Transverse colon (tissue), 4 donors: ENCODE measurements at regions not wholly inside any gene's neighbourhood (a gene's known extent, or its start where the extent isn't known, plus 50 kb on each side); places are given as distances from the start of the nearest gene placed in this dataset.

ENCODE experiments used
- DNase-seq: peaks from one replicate; pipeline ENCODE4 v3.0.0-alpha.2; 2019
- H3K27ac ChIP-seq, 4 donors: fragments of 200-600 bp; sonication (generic); 2 replicates each; pipeline ENCODE4 v1.5.1; 2016 to 2018; ENCODE audit warnings: inconsistent platforms in 4 of 4
- H3K27me3 ChIP-seq: fragments of 200-600 bp; sonication (generic); 2 replicates; pipeline ENCODE4 v1.5.1; 2017; ENCODE audit warnings: inconsistent platforms
- H3K36me3 ChIP-seq, 4 donors: fragments of 200-600 bp; sonication (generic); 2 replicates each; pipeline ENCODE4 v1.5.1; 2017 to 2019; ENCODE audit warnings: inconsistent platforms in 4 of 4
- H3K4me1 ChIP-seq, 4 donors: fragments of 200-600 bp; sonication (generic); 2 replicates each; pipeline ENCODE4 v1.5.1; 2017 to 2020; ENCODE audit warnings: inconsistent platforms in 4 of 4
- H3K4me3 ChIP-seq, 4 donors: fragments of 200-600 bp; sonication (generic); 1 replicate in 1 of 4; 2 replicates in 3 of 4; pipeline versions ENCODE4 v1.5.1 to v1.6.1; 2017 to 2019; ENCODE audit warnings: inconsistent platforms in 4 of 4
- H3K9me3 ChIP-seq, 2 donors: fragments of 200-600 bp; sonication (generic); 2 replicates each; pipeline ENCODE4 v1.5.1; 2017 to 2019; ENCODE audit warnings: inconsistent platforms in 2 of 2
- CTCF ChIP-seq, 5 experiments: fragments of 200-600 bp in 3 of 5; fragments of 450-650 bp in 2 of 5; sonication (generic) in 3 of 5; IDR thresholded peaks; 1 replicate in 2 of 5; 2 replicates in 3 of 5; pipeline ENCODE4 v1.5.1; 2016 to 2017; ENCODE audit warnings: antibody characterized with exemption in 5 of 5, inconsistent platforms in 3 of 5, mild to moderate bottlenecking in 2 of 5, moderate library complexity in 1 of 5
- EP300 ChIP-seq: sonication (generic); formaldehyde crosslinking; IDR thresholded peaks from one replicate; pipeline ENCODE4 v1.6.1; 2017; ENCODE audit warnings: antibody characterized with exemption, low read depth
- POLR2A ChIP-seq: fragments of 450-650 bp; IDR thresholded peaks from one replicate; pipeline ENCODE4 v1.6.1; 2016; ENCODE audit warnings: antibody characterized with exemption, mild to moderate bottlenecking, moderate library complexity
- POLR2AphosphoS5 ChIP-seq, 3 donors: sonication (generic); formaldehyde crosslinking; IDR thresholded peaks; one replicate each; pipeline ENCODE4 v1.6.1; 2016; ENCODE audit warnings: antibody characterized with exemption in 3 of 3
- WGBS, 2 donors: methylation state at CpG; one replicate each; pipeline ENCODE4 v1.1.5; 2018; ENCODE audit warnings: low coverage in 1 of 2; 5-methylcytosine and 5-hydroxymethylcytosine counted together
- in situ Hi-C, 4 donors: fragments of 200-750 bp; cut with MboI; loops; one replicate each; pipeline versions ENCODE4 v1.15.0 to v1.15.1; 2017; ENCODE audit warnings: low sequenced_read_pairs in 3 of 4, low pct_ligation_motif_present in 1 of 4, low pct_unique_long_range_greater_than_20kb in 1 of 4
- intact Hi-C: fragments of 100-400 bp; cut with DNase I; formaldehyde crosslinking; loops from one replicate; pipeline ENCODE4 v1.15.1; 2023; ENCODE audit warnings: low total_unique reads

GRCh38 chr16:47946092-47946491 is 209.7 kb downstream of the ABCC12 start:
- no peaks in the 10 kb centered on the region for H3K9me3 ChIP-seq
- H3K4me3 ChIP-seq, result no peak overlapping the region
- no peaks in the 10 kb centered on the region for H3K36me3 ChIP-seq
- no peak overlapping the region for H3K27ac ChIP-seq
- WGBS, 2 donors, result 72 to 75% methylated on average over 7 to 13 of the region's 13 CpGs
- TF ChIP-seq EP300 (no peak), POLR2AphosphoS5 (IDR thresholded peaks at IDR 0.05) (no peak), CTCF (IDR thresholded peaks at IDR 0.05) (no peak), POLR2A (no peak)
- intact Hi-C loops, result no loop called here
- no peak for DNase-seq
- H3K27me3 ChIP-seq, result no peaks in the 10 kb centered on the region
- in situ Hi-C loops, result no loop called here
- H3K4me1 ChIP-seq, result no peaks in the 10 kb centered on the region

- intact Hi-C loops, result no loop called here
- DNase-seq, result no peak
- H3K36me3 ChIP-seq, result no peaks in the 10 kb centered on the region
- H3K4me1 ChIP-seq, result no peaks in the 10 kb centered on the region
- 57 to 83% methylated on average over 4 to 10 of the region's 10 CpGs for WGBS, 2 donors
- in situ Hi-C loops, result no loop called here
- H3K4me3 ChIP-seq, result no peak overlapping the region
- H3K27ac ChIP-seq, result no peak overlapping the region
- H3K27me3 ChIP-seq, result no peaks in the 10 kb centered on the region
- H3K9me3 ChIP-seq, result no peaks in the 10 kb centered on the region
- TF ChIP-seq POLR2AphosphoS5 (IDR thresholded peaks at IDR 0.05) (no peak), POLR2A (no peak), EP300 (no peak), CTCF (IDR thresholded peaks at IDR 0.05) (no peak)
Measured at GRCh38 chr16:47944589-47944988, 211.2 kb downstream of the ABCC12 start.

GRCh38 chr16:47943235-47943634 is 212.6 kb downstream of the ABCC12 start:
- no peak overlapping the region for H3K27ac ChIP-seq
- TF ChIP-seq CTCF (IDR thresholded peaks at IDR 0.05), result no peak
- no peak for TF ChIP-seq POLR2A
- no peak for TF ChIP-seq POLR2AphosphoS5 (IDR thresholded peaks at IDR 0.05)
- TF ChIP-seq EP300, result no peak
- in situ Hi-C loops (no loop called here), intact Hi-C loops (no loop called here)
- no peaks in the 10 kb centered on the region for H3K4me1 ChIP-seq
- DNase-seq, result no peak
- H3K9me3 ChIP-seq, result no peaks in the 10 kb centered on the region
- no peaks in the 10 kb centered on the region for H3K27me3 ChIP-seq
- no peak overlapping the region for H3K4me3 ChIP-seq
- 80 to 85% methylated on average over 1 to 6 of the region's 6 CpGs for WGBS, 2 donors
- no peaks in the 10 kb centered on the region for H3K36me3 ChIP-seq

GRCh38 chr16:47940466-47940865 is 215.3 kb downstream of the ABCC12 start:
- Histone ChIP-seq H3K27ac (no peak overlapping the region), H3K4me1 (no peaks in the 10 kb centered on the region), H3K36me3 (no peaks in the 10 kb centered on the region), H3K4me3 (no peak overlapping the region), H3K27me3 (no peaks in the 10 kb centered on the region), H3K9me3 (no peaks in the 10 kb centered on the region)
- 54% methylated on average over 1 of the region's 1 CpG; no CpG with 5 or more reads in 1 of the 2 donors for WGBS, 2 donors
- no peak for DNase-seq
- intact Hi-C loops, result no loop called here
- no peak for TF ChIP-seq CTCF (IDR thresholded peaks at IDR 0.05)
- TF ChIP-seq POLR2AphosphoS5 (IDR thresholded peaks at IDR 0.05), result no peak
- no peak for TF ChIP-seq POLR2A
- TF ChIP-seq EP300, result no peak
- in situ Hi-C loops, result no loop called here
